OCI-LY1 (cell line): ENCODE measurements at regions not wholly inside any gene's neighbourhood (a gene's known extent, or its start where the extent isn't known, plus 50 kb on each side); places are given as distances from the start of the nearest gene placed in this dataset.

Experiments used
- H2AFZ ChIP-seq: fragments of 200-600 bp; sonication (generic), shearing (Covaris generic); 2 replicates; pipeline ENCODE4 v1.6.0; 2014; ENCODE audit warnings: antibody characterized with exemption, mild to moderate bottlenecking, low read length
- H3F3A ChIP-seq: fragments of 200-600 bp; sonication (generic), shearing (Covaris generic); 2 replicates; pipeline ENCODE4 v1.6.0; 2014; ENCODE audit warnings: mild to moderate bottlenecking, antibody characterized with exemption, low read length, moderate library complexity; ENCODE audit not compliant: insufficient read depth
- H3K27ac ChIP-seq: fragments of 200-600 bp; sonication (generic); 2 replicates; pipeline ENCODE4 v1.5.1; 2014; ENCODE audit warnings: low read length, mixed run types, mild to moderate bottlenecking, low read depth; ENCODE audit not compliant: poor library complexity, severe bottlenecking
- H3K27me3 ChIP-seq: fragments of 200-600 bp; sonication (generic); 2 replicates; pipeline ENCODE4 v1.6.0; 2014; ENCODE audit warnings: antibody characterized with exemption, mild to moderate bottlenecking, low read length, moderate library complexity; ENCODE audit not compliant: insufficient read depth
- H3K36me3 ChIP-seq: fragments of 200-600 bp; sonication (generic); 2 replicates; pipeline ENCODE4 v1.6.1; 2014; ENCODE audit warnings: mild to moderate bottlenecking, antibody characterized with exemption, low read length, moderate library complexity, mixed read lengths; ENCODE audit not compliant: insufficient read depth
- H3K4me1 ChIP-seq: fragments of 200-600 bp; sonication (generic); 2 replicates; pipeline ENCODE4 v1.5.1; 2014; ENCODE audit warnings: mild to moderate bottlenecking, low read length, moderate library complexity; ENCODE audit not compliant: insufficient read depth, severe bottlenecking
- H3K4me2 ChIP-seq: fragments of 200-600 bp; sonication (generic), shearing (Covaris generic); 2 replicates; pipeline ENCODE4 v1.6.1; 2014; ENCODE audit warnings: low read length
- H3K4me3 ChIP-seq: fragments of 200-600 bp; sonication (generic); 2 replicates; pipeline ENCODE4 v1.5.1; 2014; ENCODE audit warnings: low read length, low read depth, mild to moderate bottlenecking, mixed read lengths; ENCODE audit not compliant: poor library complexity, severe bottlenecking
- H3K79me2 ChIP-seq: fragments of 200-600 bp; shearing (Covaris generic); 2 replicates; pipeline ENCODE4 v1.6.1; 2016; ENCODE audit warnings: mixed run types, low read length, mixed read lengths; ENCODE audit not compliant: insufficient read depth
- H3K9ac ChIP-seq: fragments of 200-600 bp; sonication (generic), shearing (Covaris generic); 2 replicates; pipeline ENCODE4 v1.6.1; 2014; ENCODE audit warnings: mild to moderate bottlenecking, low read length, mixed read lengths
- H3K9me2 ChIP-seq: fragments of 200-600 bp; sonication (generic), shearing (Covaris generic); 2 replicates; pipeline ENCODE4 v1.6.1; 2014; ENCODE audit warnings: low read depth, mild to moderate bottlenecking, low read length, mixed read lengths
- H3K9me3 ChIP-seq: fragments of 200-600 bp; shearing (Covaris generic); 2 replicates; pipeline ENCODE4 v1.6.1; 2014; ENCODE audit warnings: low read length, mixed read lengths
- H4K20me1 ChIP-seq: fragments of 200-600 bp; sonication (generic), shearing (Covaris generic); 2 replicates; pipeline ENCODE4 v1.6.0; 2016; ENCODE audit warnings: mild to moderate bottlenecking, low read length; ENCODE audit not compliant: insufficient read depth
- EZH2 ChIP-seq: fragments of 200-600 bp; sonication (generic), shearing (Covaris generic); IDR thresholded peaks from 2 replicates; pipeline ENCODE4 v1.8.0; 2017; ENCODE audit warnings: borderline replicate concordance, mixed run types, mild to moderate bottlenecking, antibody characterized with exemption, low read length, moderate library complexity, mixed read lengths
- TF ChIP-seq, protein P1 (sequence below): fragments of 200-600 bp; sonication (generic), shearing (Covaris generic); IDR thresholded peaks from 2 replicates; pipeline ENCODE4 v1.5.1; 2017; ENCODE audit warnings: mild to moderate bottlenecking, antibody characterized with exemption, low read length, moderate library complexity, mixed read lengths

GRCh38 chr4:67030636-67031035 lies 514.7 kb downstream of the CENPC start:
- Histone ChIP-seq H3K4me1 (no peaks in the 10 kb centered on the region), H3K4me3 (no peak overlapping the region), H3K9ac (no peak overlapping the region), H2AFZ (no peak overlapping the region), H4K20me1 (no peaks in the 10 kb centered on the region), H3K36me3 (no peaks in the 10 kb centered on the region), H3F3A (no peaks in the 10 kb centered on the region), H3K9me2 (no peaks in the 10 kb centered on the region), H3K27me3 (no peaks in the 10 kb centered on the region), H3K27ac (no peak overlapping the region), H3K79me2 (no peaks in the 10 kb centered on the region), H3K9me3 (no peaks in the 10 kb centered on the region), H3K4me2 (no peak overlapping the region)
- TF ChIP-seq, protein P1, sequence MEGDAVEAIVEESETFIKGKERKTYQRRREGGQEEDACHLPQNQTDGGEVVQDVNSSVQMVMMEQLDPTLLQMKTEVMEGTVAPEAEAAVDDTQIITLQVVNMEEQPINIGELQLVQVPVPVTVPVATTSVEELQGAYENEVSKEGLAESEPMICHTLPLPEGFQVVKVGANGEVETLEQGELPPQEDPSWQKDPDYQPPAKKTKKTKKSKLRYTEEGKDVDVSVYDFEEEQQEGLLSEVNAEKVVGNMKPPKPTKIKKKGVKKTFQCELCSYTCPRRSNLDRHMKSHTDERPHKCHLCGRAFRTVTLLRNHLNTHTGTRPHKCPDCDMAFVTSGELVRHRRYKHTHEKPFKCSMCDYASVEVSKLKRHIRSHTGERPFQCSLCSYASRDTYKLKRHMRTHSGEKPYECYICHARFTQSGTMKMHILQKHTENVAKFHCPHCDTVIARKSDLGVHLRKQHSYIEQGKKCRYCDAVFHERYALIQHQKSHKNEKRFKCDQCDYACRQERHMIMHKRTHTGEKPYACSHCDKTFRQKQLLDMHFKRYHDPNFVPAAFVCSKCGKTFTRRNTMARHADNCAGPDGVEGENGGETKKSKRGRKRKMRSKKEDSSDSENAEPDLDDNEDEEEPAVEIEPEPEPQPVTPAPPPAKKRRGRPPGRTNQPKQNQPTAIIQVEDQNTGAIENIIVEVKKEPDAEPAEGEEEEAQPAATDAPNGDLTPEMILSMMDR: no peak
- no peak for TF ChIP-seq EZH2

DNA sequence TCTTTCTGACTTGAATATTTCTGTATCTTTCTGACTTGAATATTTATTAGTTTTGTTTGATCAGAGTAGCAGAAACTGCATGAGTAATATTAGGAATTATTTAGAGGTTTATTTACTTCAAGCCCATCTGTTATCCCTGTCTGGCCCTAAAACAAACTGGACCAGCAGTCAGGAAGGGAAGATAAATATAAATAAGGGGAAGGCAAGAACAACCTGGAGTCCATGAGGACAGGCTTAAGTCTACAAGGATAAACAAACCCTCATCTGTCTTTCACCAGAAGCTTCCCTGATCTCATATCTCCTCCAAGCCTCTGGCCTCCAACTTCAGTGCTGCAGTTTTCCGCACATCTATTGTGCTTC lies 524.9 kb downstream of the CENPC start:
- no peaks in the 10 kb centered on the region for H4K20me1 ChIP-seq
- no peaks in the 10 kb centered on the region for H3K27me3 ChIP-seq
- no peak overlapping the region for H2AFZ ChIP-seq
- H3F3A ChIP-seq: no peaks in the 10 kb centered on the region
- no peaks in the 10 kb centered on the region for H3K36me3 ChIP-seq
- no peaks in the 10 kb centered on the region for H3K9me3 ChIP-seq
- no peak overlapping the region for H3K4me2 ChIP-seq
- H3K9ac ChIP-seq: no peak overlapping the region
- H3K9me2 ChIP-seq: no peaks in the 10 kb centered on the region
- TF ChIP-seq EZH2: no peak
- TF ChIP-seq, protein P1: no peak
- H3K27ac ChIP-seq: no peak overlapping the region
- H3K79me2 ChIP-seq: no peaks in the 10 kb centered on the region
- no peaks in the 10 kb centered on the region for H3K4me1 ChIP-seq
- no peak overlapping the region for H3K4me3 ChIP-seq

- Histone ChIP-seq H3K4me2 (no peak overlapping the region), H3K36me3 (no peaks in the 10 kb centered on the region), H2AFZ (no peak overlapping the region), H3K9me2 (no peaks in the 10 kb centered on the region), H3K27me3 (no peaks in the 10 kb centered on the region), H3K4me1 (no peaks in the 10 kb centered on the region), H3K79me2 (no peaks in the 10 kb centered on the region), H3K9ac (no peak overlapping the region), H3K4me3 (no peak overlapping the region), H3K9me3 (no peaks in the 10 kb centered on the region), H3K27ac (no peak overlapping the region), H4K20me1 (no peaks in the 10 kb centered on the region), H3F3A (no peaks in the 10 kb centered on the region)
- TF ChIP-seq EZH2: no peak
- TF ChIP-seq, protein P1: no peak
These were observed 525.4 kb downstream of the CENPC start for GRCh38 chr4:67019686-67020437.
